ENCODE measurements at regions not wholly inside any gene's neighbourhood (a gene's known extent, or its start where the extent isn't known, plus 50 kb on each side); places are given as distances from the start of the nearest gene placed in this dataset.

DNA sequence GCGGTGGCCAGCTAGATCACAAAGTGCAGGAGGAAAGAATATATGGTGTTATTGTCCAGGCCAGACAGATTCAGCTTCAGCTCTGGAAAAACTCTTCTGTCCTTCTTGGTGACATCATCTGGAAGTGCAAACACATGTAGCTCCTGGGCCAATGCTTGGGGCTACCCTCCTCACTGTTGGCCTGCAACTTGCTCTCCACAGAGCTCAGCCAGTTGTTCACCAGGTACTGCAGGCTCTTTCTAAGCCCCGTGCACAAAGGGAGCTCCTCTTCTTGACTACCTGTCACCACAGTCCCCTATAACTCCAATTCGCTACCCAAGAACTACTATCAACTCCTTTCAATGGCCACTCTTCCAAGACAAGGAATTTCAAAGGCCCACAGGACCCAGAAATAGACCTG lies 1175.9 kb upstream of the CDH9 start:
- Histone ChIP-seq H3K4me3 (replicated peaks in 1 of 3; ENCODE audit: insufficient read depth in 1 of 3, low read depth in 1 of 3, low read length in 3 of 3) (no peak overlapping the region), H3K79me2 (ENCODE audit: control insufficient read depth, insufficient read depth, low read length) (no peaks in the 10 kb centered on the region), H3K4me1 (ENCODE audit: control insufficient read depth, extremely low read depth, insufficient read depth, low read length) (no peaks in the 10 kb centered on the region), H3K9me3 (replicated peaks; ENCODE audit: control insufficient read depth, insufficient read depth, low read length) (no peaks in the 10 kb centered on the region), H4K20me1 (replicated peaks; ENCODE audit: control insufficient read depth, extremely low read depth, insufficient read depth, low read length) (no peaks in the 10 kb centered on the region), H3K36me3 (ENCODE audit: control insufficient read depth in 2 of 2, extremely low read depth in 1 of 2, insufficient read depth in 2 of 2, low read length in 2 of 2) (no peaks in the 10 kb centered on the region), H3K27me3 (ENCODE audit: control insufficient read depth in 2 of 2, insufficient read depth in 2 of 2, low read length in 2 of 2) (no peaks in the 10 kb centered on the region), H3K4me2 (ENCODE audit: insufficient read depth, low read length) (no peak overlapping the region), H3K9me1 (replicated peaks; ENCODE audit: control insufficient read depth, extremely low read depth, insufficient read depth, low read length) (no peaks in the 10 kb centered on the region), H3K9ac (replicated peaks; ENCODE audit: extremely low read depth, insufficient read depth, low read length) (no peak overlapping the region), H2AFZ (ENCODE audit: low read depth, low read length) (no peak overlapping the region), H3K27ac (ENCODE audit: insufficient read depth, low read depth, low read length) (no peak overlapping the region)
- BruUV-seq (replicated peaks) = no TSS peak
- dilution Hi-C loops (cut with MboI; ENCODE audit: extremely low pct_ligation_motif_present, low sequenced_read_pairs) (no loop called here), intact Hi-C loops (cut with micrococcal nuclease) (no loop called here)
- CTCF ChIA-PET = no interaction called here
- DNase-seq (ENCODE audit: low read depth, low spot score) (no peak), FAIRE-seq (no peak)
- POLR2A ChIA-PET = no interaction called here
- TF ChIP-seq JUN (IDR thresholded peaks at IDR 0.05; ENCODE audit: borderline replicate concordance, insufficient read depth, insufficient read length, low read depth) (no peak), FOS (IDR thresholded peaks at IDR 0.05; ENCODE audit: borderline replicate concordance, insufficient read depth, low read length) (no peak), MYC (IDR thresholded peaks at IDR 0.05; ENCODE audit: low read depth, low read length) (no peak)

DNA sequence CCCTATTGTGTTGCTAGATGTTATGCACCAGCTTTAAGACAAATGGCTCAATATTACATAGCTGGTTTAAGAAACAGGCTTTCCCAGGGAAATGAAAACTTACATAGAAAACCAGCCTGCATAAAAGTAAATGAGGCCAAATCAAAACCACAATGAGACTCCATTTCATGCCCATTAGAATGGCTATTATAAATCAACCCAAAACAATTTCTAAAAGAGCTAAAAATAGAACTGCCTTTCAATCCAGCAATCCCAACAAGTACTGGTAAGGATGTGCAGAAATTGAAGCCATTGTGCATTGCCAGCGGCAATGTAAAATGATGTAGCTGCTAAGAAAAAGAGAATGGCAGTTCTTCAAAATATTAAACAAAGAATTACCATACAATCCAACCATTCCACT lies 1170.0 kb upstream of the CDH9 start:
- dilution Hi-C loops (cut with MboI; ENCODE audit: extremely low pct_ligation_motif_present, low sequenced_read_pairs) = no loop called here
- intact Hi-C loops (cut with micrococcal nuclease) = no loop called here
- ChIA-PET POLR2A (no interaction called here), CTCF (no interaction called here)
- H3K27ac ChIP-seq (ENCODE audit: insufficient read depth, low read depth, low read length) = no peak overlapping the region
- no peaks in the 10 kb centered on the region for H4K20me1 ChIP-seq (replicated peaks; ENCODE audit: control insufficient read depth, extremely low read depth, insufficient read depth, low read length)
- H3K36me3 ChIP-seq (ENCODE audit: control insufficient read depth in 2 of 2, extremely low read depth in 1 of 2, insufficient read depth in 2 of 2, low read length in 2 of 2) = no peaks in the 10 kb centered on the region
- H3K4me1 ChIP-seq (ENCODE audit: control insufficient read depth, extremely low read depth, insufficient read depth, low read length) = no peaks in the 10 kb centered on the region
- H3K79me2 ChIP-seq (ENCODE audit: control insufficient read depth, insufficient read depth, low read length) = no peaks in the 10 kb centered on the region
- no peak overlapping the region for H3K4me2 ChIP-seq (ENCODE audit: insufficient read depth, low read length)
- DNase-seq (ENCODE audit: low read depth, low spot score) (no peak), FAIRE-seq (no peak)
- H3K4me3 ChIP-seq (replicated peaks in 1 of 3; ENCODE audit: insufficient read depth in 1 of 3, low read depth in 1 of 3, low read length in 3 of 3) = no peak overlapping the region
- no peak overlapping the region for H2AFZ ChIP-seq (ENCODE audit: low read depth, low read length)
- H3K9ac ChIP-seq (replicated peaks; ENCODE audit: extremely low read depth, insufficient read depth, low read length) = no peak overlapping the region
- no TSS peak for BruUV-seq (replicated peaks)
- TF ChIP-seq CTCF (IDR thresholded peaks at IDR 0.05; ENCODE audit: extremely low read depth in 1 of 2, insufficient read depth in 1 of 2, low read depth in 1 of 2, low read length in 2 of 2) (no peak), JUN (IDR thresholded peaks at IDR 0.05; ENCODE audit: borderline replicate concordance, insufficient read depth, insufficient read length, low read depth) (no peak), POLR2AphosphoS5 (IDR thresholded peaks at IDR 0.05; ENCODE audit: insufficient read depth, low read depth, low read length) (no peak), FOS (IDR thresholded peaks at IDR 0.05; ENCODE audit: borderline replicate concordance, insufficient read depth, low read length) (no peak), POLR2A (IDR thresholded peaks at IDR 0.05; ENCODE audit: low read depth, low read length) (no peak)
- H3K27me3 ChIP-seq (ENCODE audit: control insufficient read depth in 2 of 2, insufficient read depth in 2 of 2, low read length in 2 of 2) = no peaks in the 10 kb centered on the region
- H3K9me3 ChIP-seq (replicated peaks; ENCODE audit: control insufficient read depth, insufficient read depth, low read length) = no peaks in the 10 kb centered on the region
- H3K9me1 ChIP-seq (replicated peaks; ENCODE audit: control insufficient read depth, extremely low read depth, insufficient read depth, low read length) = no peaks in the 10 kb centered on the region

Measured in endothelial cell of umbilical vein (primary cell).